Prostate gland (tissue), 2 donors: ENCODE measurements at regions not wholly inside any gene's neighbourhood (a gene's known extent, or its start where the extent isn't known, plus 50 kb on each side); places are given as distances from the start of the nearest gene placed in this dataset.
"Not testable (repeated sequence)": the region's sequence is repeated elsewhere in the genome, so short reads cannot be mapped to it uniquely, and the experiment has no call there.

Experiments used
- DNase-seq: peaks from one replicate; pipeline ENCODE4 v3.0.0-alpha.2; 2019; ENCODE audit warnings: low spot score
- H3K27ac ChIP-seq, 2 donors: fragments of 200-600 bp; sonication (generic); 2 replicates each; pipeline ENCODE4 v1.5.1; 2017 to 2019
- H3K27me3 ChIP-seq: fragments of 200-600 bp; sonication (generic); replicated peaks from 2 replicates; pipeline ENCODE4 v1.5.1; 2019; ENCODE audit not compliant: insufficient read depth
- H3K36me3 ChIP-seq, 2 donors: fragments of 200-600 bp; sonication (generic); 1 replicate in 1 of 2; 2 replicates in 1 of 2; pipeline versions ENCODE4 v1.5.1 to v1.8.1; 2017 to 2019
- H3K4me1 ChIP-seq: fragments of 200-600 bp; sonication (generic); replicated peaks from 2 replicates; pipeline ENCODE4 v1.5.1; 2019
- H3K4me3 ChIP-seq, 2 donors: fragments of 200-600 bp; sonication (generic); 2 replicates each; pipeline ENCODE4 v1.5.1; 2017 to 2019
- H3K9me3 ChIP-seq: fragments of 200-600 bp; sonication (generic); 2 replicates; pipeline ENCODE4 v1.5.1; 2017
- CTCF ChIP-seq, 4 experiments: fragments of 200-600 bp in 2 of 4; fragments of 450-650 bp in 2 of 4; sonication (generic) in 2 of 4; IDR thresholded peaks; 1 replicate in 3 of 4; 2 replicates in 1 of 4; pipeline ENCODE4 v1.5.1; 2016 to 2019; ENCODE audit warnings: antibody characterized with exemption in 4 of 4, mild to moderate bottlenecking in 2 of 4, moderate library complexity in 2 of 4
- POLR2A ChIP-seq: fragments of 450-650 bp; IDR thresholded peaks from one replicate; pipeline ENCODE4 v1.6.1; 2016; ENCODE audit warnings: antibody characterized with exemption, mild to moderate bottlenecking
- POLR2AphosphoS5 ChIP-seq: sonication (generic); formaldehyde crosslinking; IDR thresholded peaks from one replicate; pipeline ENCODE4 v1.6.1; 2017; ENCODE audit warnings: antibody characterized with exemption
- WGBS: methylation state at CpG from one replicate; pipeline ENCODE4 v1.1.5; 2018; 5-methylcytosine and 5-hydroxymethylcytosine counted together
- intact Hi-C: fragments of 100-400 bp; cut with DNase I; formaldehyde crosslinking; loops from one replicate; pipeline ENCODE4 v1.14.2; 2022

DNA sequence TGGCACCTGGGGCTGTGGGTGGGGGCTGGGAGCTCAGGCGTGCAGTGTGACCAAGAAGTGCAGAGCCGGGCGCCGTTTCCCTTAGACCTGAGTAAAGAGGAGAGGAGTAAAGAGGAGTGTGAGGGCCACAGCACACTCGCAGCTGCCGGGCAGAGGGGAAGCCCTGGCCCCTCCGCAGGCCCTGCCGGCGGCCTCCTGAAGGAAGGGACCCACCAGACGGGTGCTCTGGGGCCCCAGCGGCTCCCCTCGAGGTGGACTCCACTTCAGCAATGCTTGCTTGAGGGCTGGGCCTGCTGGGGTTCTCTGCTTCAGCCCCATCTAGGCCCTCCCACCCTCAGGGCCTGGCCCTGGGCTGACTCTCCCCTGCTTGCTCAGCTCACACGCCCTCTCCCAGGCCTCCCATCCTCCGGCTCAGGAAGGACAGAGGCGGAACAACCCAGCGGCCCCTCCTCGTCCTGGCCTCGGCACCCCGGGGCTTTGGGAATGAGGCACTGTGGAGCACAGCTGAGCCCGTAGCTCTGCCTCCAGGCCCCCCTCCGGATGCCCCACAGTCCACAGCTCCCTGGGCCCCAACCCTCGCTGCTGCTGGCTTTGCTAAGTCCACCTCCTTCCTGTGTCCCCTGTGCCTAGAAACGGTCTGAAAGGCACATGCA lies 1198.7 kb downstream of the BRD1 start:
- Histone ChIP-seq H3K36me3 (no peaks in the 10 kb centered on the region), H3K4me3 (no peak overlapping the region), H3K9me3 (no peaks in the 10 kb centered on the region), H3K27ac (no peak overlapping the region), H3K27me3 (peaks cover 2% of the 10 kb centered on the region), H3K4me1 (no peaks in the 10 kb centered on the region)
- WGBS = 83% methylated on average over 23 of the region's 23 CpGs
- intact Hi-C loops = no loop called here
- no peak for DNase-seq
- no peak for TF ChIP-seq POLR2A
- TF ChIP-seq CTCF (IDR thresholded peaks at IDR 0.05) = no peak
- TF ChIP-seq POLR2AphosphoS5 = no peak

- Histone ChIP-seq H3K27me3 (peaks cover 2% of the 10 kb centered on the region), H3K27ac (no peak overlapping the region), H3K36me3 (no peaks in the 10 kb centered on the region), H3K4me1 (no peaks in the 10 kb centered on the region), H3K4me3 (no peak overlapping the region), H3K9me3 (no peaks in the 10 kb centered on the region)
- TF ChIP-seq POLR2AphosphoS5 (no peak), POLR2A (no peak)
- DNase-seq = no peak
- WGBS = 82% methylated on average over 10 of the region's 12 CpGs
- intact Hi-C loops = no loop called here
Measured at GRCh38 chr22:48627966-48628365, 1199.7 kb downstream of the BRD1 start.

DNA sequence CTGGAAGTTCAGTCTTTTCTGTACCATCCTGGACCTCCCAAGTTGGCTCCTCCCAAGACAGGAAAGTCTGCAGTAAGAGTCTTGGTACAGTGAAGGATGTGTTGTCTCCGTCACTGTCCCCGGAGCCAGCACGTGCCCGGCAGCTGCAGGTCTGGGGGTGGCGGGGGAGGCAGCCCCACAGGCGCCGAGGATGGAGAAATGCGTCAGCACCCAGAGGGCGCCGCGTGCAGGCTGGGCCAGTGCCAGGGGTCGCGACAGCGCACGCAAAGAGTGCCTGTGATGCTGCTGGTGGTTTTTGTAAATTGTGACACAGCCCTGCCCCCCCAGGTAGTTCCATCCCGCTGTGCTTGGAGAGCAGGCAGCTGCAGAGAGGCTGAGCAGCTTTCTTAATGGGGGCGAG lies 1200.5 kb downstream of the BRD1 start:
- DNase-seq = no peak
- Histone ChIP-seq H3K9me3 (no peaks in the 10 kb centered on the region), H3K27ac (no peak overlapping the region), H3K4me1 (no peaks in the 10 kb centered on the region), H3K36me3 (no peaks in the 10 kb centered on the region), H3K27me3 (peaks cover 2% of the 10 kb centered on the region), H3K4me3 (no peak overlapping the region)
- TF ChIP-seq POLR2AphosphoS5 (no peak), POLR2A (no peak), CTCF (IDR thresholded peaks at IDR 0.05) (no peak)
- WGBS = 44% methylated on average over 17 of the region's 17 CpGs
- intact Hi-C loops = no loop called here

DNA sequence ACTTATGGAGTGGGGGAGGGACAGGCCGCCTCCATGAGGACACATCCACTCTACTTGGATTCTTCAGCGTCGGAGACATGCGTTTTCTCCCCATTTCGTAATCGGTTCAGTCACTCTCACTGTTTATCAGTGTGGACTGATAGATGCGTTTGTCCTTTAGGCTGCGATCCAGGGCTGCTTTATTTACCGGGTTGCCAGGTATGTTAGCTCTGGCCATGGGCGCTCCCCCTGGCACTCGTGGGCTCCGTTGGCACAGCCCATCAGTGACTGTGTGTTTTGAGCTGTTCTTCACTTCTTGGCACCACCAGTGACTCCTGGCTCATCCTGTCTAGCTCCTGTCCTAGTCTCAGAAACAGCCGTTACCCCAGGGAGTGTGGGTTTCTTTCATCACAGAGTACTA lies 1203.3 kb downstream of the BRD1 start:
- TF ChIP-seq POLR2AphosphoS5 (peak; percentile 59), POLR2A (no peak)
- Histone ChIP-seq H3K9me3 (no peaks in the 10 kb centered on the region), H3K4me3 (no peak overlapping the region), H3K27me3 (peaks cover 2% of the 10 kb centered on the region), H3K36me3 (no peaks in the 10 kb centered on the region), H3K4me1 (no peaks in the 10 kb centered on the region), H3K27ac (no peak overlapping the region)
- peak; percentile 61 for DNase-seq
- intact Hi-C loops = no loop called here
- WGBS = 52% methylated on average over 13 of the region's 13 CpGs

- Histone ChIP-seq H3K36me3 (no peaks in the 10 kb centered on the region), H3K27ac (no peak overlapping the region), H3K4me3 (no peak overlapping the region), H3K9me3 (no peaks in the 10 kb centered on the region), H3K4me1 (peaks cover 7% of the 10 kb centered on the region), H3K27me3 (peaks cover 2% of the 10 kb centered on the region)
- WGBS = 91% methylated on average over 48 of the region's 55 CpGs
- no peak for DNase-seq
- intact Hi-C loops = no loop called here
- no peak for TF ChIP-seq POLR2A
- no peak for TF ChIP-seq CTCF (IDR thresholded peaks at IDR 0.05)
- TF ChIP-seq POLR2AphosphoS5 = no peak
Measured at GRCh38 chr22:48622891-48623545, 1204.7 kb downstream of the BRD1 start.

GRCh38 chr22:48621085-48621484 lies 1206.6 kb downstream of the BRD1 start:
- Histone ChIP-seq H3K4me1 (peaks cover 13% of the 10 kb centered on the region), H3K4me3 (no peak overlapping the region), H3K36me3 (no peaks in the 10 kb centered on the region), H3K27ac (no peak overlapping the region), H3K27me3 (peaks cover 2% of the 10 kb centered on the region), H3K9me3 (no peaks in the 10 kb centered on the region)
- no peak for TF ChIP-seq POLR2A
- TF ChIP-seq CTCF (IDR thresholded peaks at IDR 0.05) = no peak
- TF ChIP-seq POLR2AphosphoS5 = no peak
- intact Hi-C loops = no loop called here
- no peak for DNase-seq

- H3K36me3 ChIP-seq, DNase-seq, intact Hi-C loops, H3K4me3 ChIP-seq, H3K9me3 ChIP-seq, H3K27me3 ChIP-seq, H3K27ac ChIP-seq: not testable (repeated sequence)
- 66% methylated on average over 2 of the region's 2 CpGs for WGBS
- peaks cover 13% of the 10 kb centered on the region for H3K4me1 ChIP-seq
Measured at GRCh38 chr22:48620460-48620859, 1207.2 kb downstream of the BRD1 start.
